Lower leg skin (tissue), 3 donors: ENCODE measurements at regions not wholly inside any gene's neighbourhood (a gene's known extent, or its start where the extent isn't known, plus 50 kb on each side); places are given as distances from the start of the nearest gene placed in this dataset.

Experiments used
- POLR2A ChIP-seq, 2 donors: fragments of 450-650 bp; IDR thresholded peaks; one replicate each; pipeline ENCODE4 v1.6.1; 2016 to 2017; ENCODE audit warnings: antibody characterized with exemption in 2 of 2, mild to moderate bottlenecking in 1 of 2, moderate library complexity in 1 of 2
- TF ChIP-seq, protein P1 (sequence below), 3 donors: fragments of 450-650 bp; IDR thresholded peaks; one replicate each; pipeline ENCODE4 v1.5.1; 2016; ENCODE audit warnings: antibody characterized with exemption in 3 of 3, mild to moderate bottlenecking in 3 of 3, moderate library complexity in 2 of 3

GRCh38 chr2:16167870-16168426, 227.6 kb downstream of the MYCN start:
- TF ChIP-seq, protein P1, sequence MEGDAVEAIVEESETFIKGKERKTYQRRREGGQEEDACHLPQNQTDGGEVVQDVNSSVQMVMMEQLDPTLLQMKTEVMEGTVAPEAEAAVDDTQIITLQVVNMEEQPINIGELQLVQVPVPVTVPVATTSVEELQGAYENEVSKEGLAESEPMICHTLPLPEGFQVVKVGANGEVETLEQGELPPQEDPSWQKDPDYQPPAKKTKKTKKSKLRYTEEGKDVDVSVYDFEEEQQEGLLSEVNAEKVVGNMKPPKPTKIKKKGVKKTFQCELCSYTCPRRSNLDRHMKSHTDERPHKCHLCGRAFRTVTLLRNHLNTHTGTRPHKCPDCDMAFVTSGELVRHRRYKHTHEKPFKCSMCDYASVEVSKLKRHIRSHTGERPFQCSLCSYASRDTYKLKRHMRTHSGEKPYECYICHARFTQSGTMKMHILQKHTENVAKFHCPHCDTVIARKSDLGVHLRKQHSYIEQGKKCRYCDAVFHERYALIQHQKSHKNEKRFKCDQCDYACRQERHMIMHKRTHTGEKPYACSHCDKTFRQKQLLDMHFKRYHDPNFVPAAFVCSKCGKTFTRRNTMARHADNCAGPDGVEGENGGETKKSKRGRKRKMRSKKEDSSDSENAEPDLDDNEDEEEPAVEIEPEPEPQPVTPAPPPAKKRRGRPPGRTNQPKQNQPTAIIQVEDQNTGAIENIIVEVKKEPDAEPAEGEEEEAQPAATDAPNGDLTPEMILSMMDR (IDR thresholded peaks at IDR 0.05), result no peak
- TF ChIP-seq POLR2A (IDR thresholded peaks at IDR 0.05), result no peak
